GM18502 (cell line): ENCODE measurements at regions not wholly inside any gene's neighbourhood (a gene's known extent, or its start where the extent isn't known, plus 50 kb on each side); places are given as distances from the start of the nearest gene placed in this dataset.

Source experiments
- ATAC-seq: cut with Tn5 transposase; IDR thresholded peaks from one replicate; pipeline ENCODE4 v1.9.1; 2021; ENCODE audit warnings: mild to moderate bottlenecking; ENCODE audit not compliant: unreplicated experiment, poor library complexity

- no peak for ATAC-seq
Observed at GRCh38 chr6:48928937-48929336, 534.1 kb downstream of the MMUT start.

- no peak for ATAC-seq
Observed at GRCh38 chr6:48922837-48923236, 540.2 kb downstream of the MMUT start.

GRCh38 chr6:48919555-48919954, 543.5 kb downstream of the MMUT start:
- ATAC-seq, result no peak

GRCh38 chr6:48917233-48917632, 545.8 kb downstream of the MMUT start:
- no peak for ATAC-seq

- ATAC-seq, result no peak
Observed at GRCh38 chr6:48916607-48917006, 546.4 kb downstream of the MMUT start.

GRCh38 chr6:48915591-48915990, 547.5 kb downstream of the MMUT start:
- no peak for ATAC-seq

- ATAC-seq, result no peak
Observed at GRCh38 chr6:48912503-48912902, 550.5 kb downstream of the MMUT start.

- no peak for ATAC-seq
Observed at GRCh38 chr6:48904809-48905208, 558.2 kb downstream of the MMUT start.

GRCh38 chr6:48894469-48894868, 568.6 kb downstream of the MMUT start:
- ATAC-seq, result no peak

- no peak for ATAC-seq
Observed at GRCh38 chr6:48893048-48893447, 570.0 kb downstream of the MMUT start.

GRCh38 chr6:48891308-48891707, 571.7 kb downstream of the MMUT start:
- no peak for ATAC-seq

GRCh38 chr6:48889429-48889828, 573.6 kb downstream of the MMUT start:
- no peak for ATAC-seq

GRCh38 chr6:48883116-48883515, 579.9 kb downstream of the MMUT start:
- no peak for ATAC-seq

GRCh38 chr6:48881551-48881950, 581.5 kb downstream of the MMUT start:
- ATAC-seq, result no peak

GRCh38 chr6:48869595-48869994, 593.5 kb downstream of the MMUT start:
- ATAC-seq, result no peak

GRCh38 chr6:48866682-48867081, 596.4 kb downstream of the MMUT start:
- no peak for ATAC-seq

GRCh38 chr6:48860175-48860574, 602.9 kb downstream of the MMUT start:
- no peak for ATAC-seq

- ATAC-seq, result no peak
Observed at GRCh38 chr6:48859562-48860123, 603.4 kb downstream of the MMUT start.

- no peak for ATAC-seq
Observed at GRCh38 chr6:48845219-48845618, 617.8 kb downstream of the MMUT start.

- no peak for ATAC-seq
Observed at GRCh38 chr6:48844696-48845095, 618.4 kb downstream of the MMUT start.

- ATAC-seq, result no peak
Observed at GRCh38 chr6:48840896-48841295, 622.2 kb downstream of the MMUT start.

- ATAC-seq, result no peak
Observed at GRCh38 chr6:48839206-48839605, 623.8 kb downstream of the MMUT start.

GRCh38 chr6:48837744-48838143, 625.3 kb downstream of the MMUT start:
- no peak for ATAC-seq
